ENCODE measurements at regions not wholly inside any gene's neighbourhood (a gene's known extent, or its start where the extent isn't known, plus 50 kb on each side); places are given as distances from the start of the nearest gene placed in this dataset.

GRCh38 chr4:24659241-24659961 is 75.0 kb upstream of the DHX15 start:
- CTCF ChIA-PET, result interaction anchor here (1.2 kb wide), 1 partner anchor 320 kb away, joined by 3 read pairs; no protein-coding TSS in a partner anchor

More at GRCh38 chr4:24659241-24659961, 75.0 kb upstream of the DHX15 start:
- DNase-seq (ENCODE audit: low read depth, low spot score) (no peak), FAIRE-seq (no peak)
- POLR2A ChIA-PET, result no interaction called here
- H3K4me2 ChIP-seq (ENCODE audit: insufficient read depth, low read length), result no peak overlapping the region
- no peaks in the 10 kb centered on the region for H3K79me2 ChIP-seq (ENCODE audit: control insufficient read depth, insufficient read depth, low read length)
- H3K4me1 ChIP-seq (ENCODE audit: control insufficient read depth, extremely low read depth, insufficient read depth, low read length), result no peaks in the 10 kb centered on the region
- H4K20me1 ChIP-seq (replicated peaks; ENCODE audit: control insufficient read depth, extremely low read depth, insufficient read depth, low read length), result no peaks in the 10 kb centered on the region
- no peak overlapping the region for H3K9ac ChIP-seq (replicated peaks; ENCODE audit: extremely low read depth, insufficient read depth, low read length)
- dilution Hi-C loops (cut with MboI; ENCODE audit: extremely low pct_ligation_motif_present, low sequenced_read_pairs), result no loop called here
- H3K27me3 ChIP-seq (ENCODE audit: control insufficient read depth in 2 of 2, insufficient read depth in 2 of 2, low read length in 2 of 2), result peaks cover 0 to 6% of the 10 kb centered on the region in 2 experiments
- no peak for TF ChIP-seq EZH2 (IDR thresholded peaks at IDR 0.05; ENCODE audit: borderline replicate concordance, low read depth, low read length, severe bottlenecking)
- no peak for TF ChIP-seq MYC (IDR thresholded peaks at IDR 0.05; ENCODE audit: low read depth, low read length)
- no peak for TF ChIP-seq MAX (IDR thresholded peaks at IDR 0.05; ENCODE audit: insufficient read depth, insufficient read length)
- TF ChIP-seq CTCF (IDR thresholded peaks at IDR 0.05; ENCODE audit: extremely low read depth in 1 of 2, insufficient read depth in 1 of 2, low read depth in 1 of 2, low read length in 2 of 2), result no peak
- no peak for TF ChIP-seq FOS (IDR thresholded peaks at IDR 0.05; ENCODE audit: borderline replicate concordance, insufficient read depth, low read length)
- TF ChIP-seq JUN (IDR thresholded peaks at IDR 0.05; ENCODE audit: borderline replicate concordance, insufficient read depth, insufficient read length, low read depth), result no peak
- no peak for TF ChIP-seq GATA2 (IDR thresholded peaks at IDR 0.05; ENCODE audit: insufficient read depth, insufficient read length, low read depth, low read length)
- TF ChIP-seq POLR2A (IDR thresholded peaks at IDR 0.05; ENCODE audit: low read depth, low read length), result no peak
- no peak for TF ChIP-seq POLR2AphosphoS5 (IDR thresholded peaks at IDR 0.05; ENCODE audit: insufficient read depth, low read depth, low read length)
- H3K9me3 ChIP-seq (replicated peaks; ENCODE audit: control insufficient read depth, insufficient read depth, low read length), result no peaks in the 10 kb centered on the region
- no peak overlapping the region for H2AFZ ChIP-seq (ENCODE audit: low read depth, low read length)
- H3K27ac ChIP-seq (ENCODE audit: insufficient read depth, low read depth, low read length), result no peak overlapping the region
- H3K9me1 ChIP-seq (replicated peaks; ENCODE audit: control insufficient read depth, extremely low read depth, insufficient read depth, low read length), result no peaks in the 10 kb centered on the region
- intact Hi-C loops (cut with micrococcal nuclease), result no loop called here
- no peaks in the 10 kb centered on the region for H3K36me3 ChIP-seq (ENCODE audit: control insufficient read depth in 2 of 2, extremely low read depth in 1 of 2, insufficient read depth in 2 of 2, low read length in 2 of 2)
- H3K4me3 ChIP-seq (replicated peaks in 1 of 3; ENCODE audit: insufficient read depth in 1 of 3, low read depth in 1 of 3, low read length in 3 of 3), result no peak overlapping the region
- BruUV-seq (replicated peaks), result no TSS peak

All from endothelial cell of umbilical vein (primary cell).